HG03469 (cell line): ENCODE measurements at regions not wholly inside any gene's neighbourhood (a gene's known extent, or its start where the extent isn't known, plus 50 kb on each side); places are given as distances from the start of the nearest gene placed in this dataset.
A peak's percentile ranks its signal among the peaks of the same experiment; 100 is the strongest.
"Not testable (repeated sequence)": the region's sequence is repeated elsewhere in the genome, so short reads cannot be mapped to it uniquely, and the experiment has no call there.

Experiments used
- ATAC-seq: cut with Tn5 transposase; IDR thresholded peaks from one replicate; pipeline ENCODE4 v1.9.1; 2021; ENCODE audit warnings: mild to moderate bottlenecking, moderate library complexity, moderate number of reproducible peaks; ENCODE audit not compliant: unreplicated experiment

DNA sequence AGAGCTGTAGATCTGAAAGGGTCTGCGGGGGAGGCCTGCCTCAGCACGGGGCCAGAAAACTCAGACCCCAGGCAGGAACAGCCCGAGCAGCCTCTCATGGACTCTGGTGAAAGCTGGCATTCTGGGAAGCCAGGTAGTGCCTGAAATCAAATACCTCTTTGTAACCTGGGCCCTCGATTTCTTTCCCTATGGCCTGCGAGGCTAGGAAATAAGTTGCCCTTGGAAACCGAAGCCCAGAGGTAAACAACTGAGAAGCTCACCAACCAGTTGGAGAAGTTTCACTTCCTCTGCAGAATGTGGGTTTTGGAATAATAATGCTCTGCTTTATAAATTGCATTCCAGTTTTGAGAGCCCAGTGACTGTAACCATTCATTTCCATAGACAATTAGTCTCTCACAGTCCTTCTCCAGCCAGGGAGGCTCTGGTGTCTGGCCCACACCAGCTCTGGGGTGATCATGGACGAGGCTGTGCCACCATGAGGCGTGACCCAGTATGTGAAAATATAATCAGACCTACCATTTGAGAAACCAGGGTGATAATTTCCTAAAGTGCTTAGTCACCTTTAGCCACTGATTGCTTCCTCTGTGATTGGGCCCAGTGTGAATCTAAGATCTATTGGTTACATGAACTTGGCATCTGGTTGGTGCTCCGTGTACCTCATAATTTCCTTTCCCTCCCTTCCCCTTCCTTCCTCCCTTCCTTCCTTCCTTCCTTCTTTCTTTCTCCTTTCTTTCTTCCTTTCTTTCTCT, 133.1 kb upstream of the PELI1 start:
- ATAC-seq, result no peak

DNA sequence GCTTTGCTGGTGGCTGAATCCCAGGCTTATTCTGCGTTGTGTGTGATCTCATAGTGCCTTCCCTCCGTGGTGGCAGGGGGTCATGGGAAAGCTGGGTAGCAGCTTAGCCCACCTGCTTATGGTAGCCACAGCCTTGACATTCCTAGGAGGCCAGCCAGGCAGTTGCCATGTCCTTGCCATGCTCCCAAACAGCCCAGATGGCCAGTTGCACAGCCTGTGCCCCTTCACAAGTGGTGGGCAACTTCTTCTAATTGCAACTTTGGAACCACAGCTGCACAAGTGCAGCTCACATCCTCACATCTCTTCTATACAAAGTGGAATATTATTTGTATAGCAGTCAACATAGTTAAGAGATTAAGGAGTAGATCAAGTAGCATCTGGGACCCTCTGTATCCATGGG, 136.6 kb upstream of the PELI1 start:
- ATAC-seq, result not testable (repeated sequence)

DNA sequence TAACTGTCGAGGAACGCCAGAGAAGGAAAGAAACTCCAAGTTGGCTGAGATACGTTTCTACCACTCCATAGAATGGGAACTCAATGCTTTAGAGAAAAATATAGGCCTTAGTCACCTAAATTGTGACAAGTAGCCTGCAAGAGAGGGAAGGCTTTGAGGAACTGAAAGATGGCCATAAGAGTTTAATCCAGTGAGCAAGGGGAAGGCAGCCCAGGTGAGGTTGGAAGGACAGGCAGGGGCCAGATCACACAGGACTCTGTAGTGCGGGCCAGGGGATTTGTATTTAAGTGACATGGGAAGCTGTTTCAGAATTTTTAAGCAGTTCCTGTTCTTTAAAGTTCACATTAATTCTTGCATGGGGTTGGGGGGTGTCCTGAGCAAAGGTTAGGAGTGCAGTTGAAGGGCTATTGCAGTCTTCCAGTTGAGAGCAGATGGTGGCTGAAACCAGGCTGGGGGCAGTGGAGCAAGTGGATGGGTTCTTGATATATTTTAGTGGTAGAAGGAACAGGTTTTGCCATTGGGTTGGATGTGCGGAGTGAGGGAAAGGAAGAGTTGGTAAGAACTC, 138.9 kb upstream of the PELI1 start:
- no peak for ATAC-seq

DNA sequence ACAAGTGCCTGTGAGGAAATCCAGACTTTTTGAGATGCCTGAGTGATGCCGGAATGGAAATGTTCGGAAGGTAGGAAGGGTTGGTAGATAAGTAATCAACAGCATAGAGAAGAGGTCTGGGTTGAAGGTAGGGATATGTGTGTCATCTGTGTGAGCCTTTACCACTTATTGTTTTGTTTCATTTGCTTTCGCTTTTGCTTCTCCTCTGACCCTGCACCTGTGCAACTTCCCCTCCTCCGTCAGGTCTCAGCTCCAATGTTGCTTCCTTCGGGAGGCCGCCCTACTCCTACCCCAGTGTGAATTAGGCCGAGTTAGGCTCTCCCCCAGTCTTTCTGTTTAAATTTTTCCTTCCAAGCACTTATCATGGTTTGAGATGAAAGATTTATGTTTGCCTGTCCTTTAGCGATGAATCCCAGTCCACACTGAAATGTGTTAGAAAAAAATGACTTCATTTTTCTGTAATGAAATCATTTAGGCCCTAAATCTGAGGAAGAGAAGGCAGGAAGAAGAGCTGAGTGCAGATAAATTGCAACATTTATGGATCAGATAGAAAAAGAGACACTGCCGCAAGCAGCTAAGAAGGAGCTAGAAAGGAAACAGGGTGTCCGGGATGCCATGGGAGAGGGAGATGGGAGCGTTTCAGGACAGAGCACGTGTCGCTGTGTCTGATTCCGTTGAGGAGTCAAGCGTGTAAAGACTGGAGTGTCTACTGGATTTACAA, 139.6 kb upstream of the PELI1 start:
- ATAC-seq, result peak; percentile 52

DNA sequence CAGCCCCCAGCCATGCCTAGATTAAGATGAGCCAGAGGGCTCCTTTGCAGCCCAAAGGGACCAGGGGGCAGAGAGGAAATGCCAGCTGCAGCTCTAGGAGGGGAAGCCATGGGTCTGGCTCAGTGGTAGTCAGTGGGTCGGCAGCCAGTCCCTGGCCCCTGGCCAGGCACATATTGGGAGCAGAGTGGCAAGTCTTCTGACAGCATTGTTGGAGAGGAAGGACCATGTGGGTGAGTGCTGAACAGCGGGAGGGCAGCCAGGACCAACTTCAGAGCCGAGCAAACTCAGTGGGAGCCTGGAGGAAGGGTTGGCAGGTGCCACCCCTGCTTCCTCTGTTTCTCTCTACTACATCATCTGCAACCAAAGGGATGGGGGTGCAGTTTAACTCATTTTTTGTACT, 140.5 kb upstream of the PELI1 start:
- ATAC-seq, result no peak

DNA sequence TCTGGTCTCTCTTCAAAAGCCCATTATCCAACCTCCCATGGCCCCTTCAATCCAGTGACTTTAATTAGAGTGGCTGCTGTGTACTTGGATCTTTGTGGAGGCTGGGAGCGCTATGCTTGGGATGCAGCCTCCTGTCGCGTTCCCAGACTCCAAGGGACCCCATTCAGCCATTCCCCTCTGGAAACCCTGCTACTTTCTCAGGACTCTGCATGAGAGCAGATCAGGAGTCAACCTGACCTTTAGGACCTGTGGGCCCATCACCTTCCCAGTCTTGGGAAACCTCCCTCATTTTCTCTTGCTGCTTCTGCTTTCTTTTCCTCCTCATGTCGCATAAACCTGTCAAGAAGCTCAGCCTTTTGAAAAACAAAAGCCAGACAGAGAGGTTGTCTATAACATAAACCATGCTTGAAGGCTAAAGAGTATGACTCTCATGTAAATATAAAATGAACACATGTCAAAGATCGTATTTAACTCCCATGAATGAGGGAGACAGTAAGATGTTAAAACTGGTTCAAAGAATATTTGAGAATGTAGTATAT, 143.1 kb upstream of the PELI1 start:
- ATAC-seq, result no peak

DNA sequence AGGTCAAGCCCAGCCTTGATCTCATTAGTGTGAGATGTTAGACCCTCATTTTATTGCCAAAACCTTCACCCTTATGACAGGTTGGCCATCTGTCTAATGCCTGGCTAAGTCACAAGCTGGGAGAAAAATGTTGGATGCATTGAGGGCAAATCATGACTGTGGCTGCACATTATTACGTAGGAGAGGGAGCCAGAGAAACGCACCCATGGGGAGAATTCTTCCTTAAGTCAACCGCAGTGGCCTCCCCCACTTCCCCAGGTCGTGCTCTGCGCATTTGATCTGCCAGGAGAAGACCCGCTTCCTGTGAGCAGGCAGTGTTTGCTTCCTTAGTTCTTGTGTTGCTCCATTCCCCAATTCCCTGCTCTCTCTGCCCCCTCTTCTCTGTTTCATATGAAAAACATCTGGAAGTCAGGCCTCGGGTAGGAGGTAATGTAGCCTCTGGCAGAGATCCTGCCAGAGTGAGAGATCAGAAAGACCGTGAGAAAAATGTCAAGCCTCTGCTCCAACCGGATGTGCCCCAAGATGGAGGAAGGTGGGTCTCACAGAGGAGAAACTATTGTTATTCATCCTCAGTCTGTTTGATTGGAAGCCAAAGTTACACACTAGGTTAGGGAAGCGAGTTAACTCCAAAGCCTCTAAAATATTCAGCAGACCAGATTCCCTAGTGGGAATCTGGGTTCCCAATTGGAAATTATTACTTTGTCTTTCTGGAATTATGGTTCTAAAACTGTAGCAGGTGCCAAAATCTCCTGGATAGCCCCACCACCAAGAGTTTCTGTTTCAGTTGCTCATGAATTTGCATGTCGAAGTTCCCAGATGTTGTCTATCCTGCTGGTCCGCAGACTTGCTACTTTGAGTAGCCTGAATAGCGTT, 144.3 kb upstream of the PELI1 start:
- no peak for ATAC-seq

DNA sequence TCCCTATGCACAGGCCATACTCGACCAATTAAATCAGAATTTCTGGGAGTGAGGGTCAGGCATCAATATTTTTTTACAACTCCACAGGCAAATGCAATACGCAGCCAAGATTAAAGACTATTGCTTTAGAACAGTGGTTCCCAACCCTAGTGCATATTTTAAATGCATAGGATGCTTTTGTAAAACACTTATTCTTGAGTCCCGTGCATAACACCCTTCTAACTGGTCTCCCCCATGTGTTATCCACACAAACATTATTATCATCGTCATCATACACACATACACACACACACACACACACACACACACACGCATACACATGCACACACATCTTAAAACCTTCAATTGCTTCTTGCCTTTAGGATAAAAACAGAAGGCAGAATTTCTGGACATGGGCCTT, 145.0 kb upstream of the PELI1 start:
- ATAC-seq, result no peak

DNA sequence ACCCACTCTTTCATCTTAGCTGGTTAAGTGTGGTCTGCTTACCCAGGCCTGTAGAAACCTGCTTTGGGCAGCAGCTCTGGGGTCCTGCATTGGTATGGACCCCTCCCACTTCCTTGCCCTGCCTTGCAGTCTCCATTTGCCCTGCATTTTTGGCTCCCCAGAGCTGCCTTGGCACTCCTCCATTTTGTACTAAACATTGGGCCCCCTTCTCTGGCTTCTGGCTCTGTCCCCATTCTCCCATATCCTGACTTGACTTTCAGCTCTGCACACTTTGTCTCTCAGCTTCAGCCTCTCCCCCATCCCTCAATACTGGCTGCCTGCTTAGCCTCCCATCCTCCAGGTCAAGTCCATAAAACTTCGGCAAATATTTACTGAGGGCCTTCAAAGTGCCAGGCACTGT, 145.5 kb upstream of the PELI1 start:
- no peak for ATAC-seq

DNA sequence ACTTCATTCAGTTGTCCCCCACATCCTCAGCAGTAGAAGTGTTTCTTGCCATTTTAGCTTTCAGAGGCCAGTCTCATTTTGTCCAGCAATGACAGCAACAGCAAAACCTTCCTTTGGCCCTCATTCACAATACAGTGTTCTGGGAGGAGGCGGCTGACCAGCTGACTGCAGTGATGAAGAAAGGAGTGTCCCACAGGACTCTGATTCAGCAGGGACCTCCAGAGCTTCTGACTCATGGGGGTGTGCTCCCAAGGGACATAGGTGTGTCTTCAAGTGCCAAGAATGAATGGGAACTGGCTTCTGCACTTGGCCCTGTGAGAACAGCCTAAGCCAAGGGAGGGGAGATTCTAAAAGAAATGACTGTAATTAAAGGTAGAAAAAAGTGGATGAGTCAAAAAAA, 147.0 kb upstream of the PELI1 start:
- ATAC-seq, result no peak

DNA sequence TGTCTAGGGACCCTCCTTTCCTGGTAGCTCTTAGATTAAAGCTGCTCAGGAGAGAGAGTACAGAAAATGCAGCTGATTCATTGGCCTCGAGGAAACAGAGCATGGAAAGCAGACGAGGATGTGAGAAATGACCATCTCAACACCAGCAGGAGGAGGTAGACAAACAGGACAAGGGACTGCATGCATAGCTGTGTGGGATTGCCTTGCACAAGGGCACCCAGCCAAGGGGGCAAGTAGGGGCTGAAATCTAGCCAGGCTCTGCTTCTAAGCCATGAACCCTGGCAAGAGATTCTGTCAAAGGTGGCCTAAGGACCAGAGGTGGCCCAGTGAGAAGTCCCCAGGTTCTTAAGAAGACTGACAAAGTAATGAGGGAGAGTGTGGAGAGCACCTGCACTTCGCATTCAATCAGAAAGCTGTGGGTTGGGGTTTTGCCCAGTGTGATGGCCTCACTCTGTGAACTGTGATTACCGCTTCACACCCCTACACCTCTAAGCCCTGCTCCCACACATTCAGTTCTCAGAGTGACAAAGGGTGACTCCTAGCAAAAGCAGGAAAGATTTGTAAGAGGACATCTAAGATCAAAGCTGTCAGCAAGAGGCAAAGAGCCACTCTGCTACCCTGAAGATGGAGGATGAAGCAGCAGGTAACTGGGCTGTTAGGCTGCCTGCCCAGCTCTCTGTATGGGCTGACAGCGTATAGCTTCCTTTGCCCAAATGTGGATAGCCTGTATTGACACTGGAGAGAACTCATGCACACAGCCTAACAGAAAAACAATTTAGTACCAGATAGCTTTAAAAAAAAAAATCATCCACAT, 151.3 kb upstream of the PELI1 start:
- no peak for ATAC-seq

DNA sequence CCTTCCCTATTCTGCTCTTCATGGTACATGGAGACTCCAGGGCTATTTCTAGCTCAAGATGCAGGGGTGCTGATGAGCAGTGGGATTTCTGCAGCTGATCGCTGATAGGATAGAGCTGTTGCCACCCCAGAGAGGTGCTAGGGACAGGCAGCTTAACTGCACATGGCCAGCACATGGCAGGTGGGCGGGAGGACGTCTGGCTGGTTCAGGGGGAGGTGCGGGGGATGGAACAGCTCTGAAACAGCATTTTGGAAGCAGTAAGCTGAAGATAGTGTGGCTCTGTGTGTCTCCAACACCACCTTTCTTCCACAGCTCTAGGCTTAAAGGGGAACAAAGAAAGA, 151.9 kb upstream of the PELI1 start:
- ATAC-seq, result no peak

DNA sequence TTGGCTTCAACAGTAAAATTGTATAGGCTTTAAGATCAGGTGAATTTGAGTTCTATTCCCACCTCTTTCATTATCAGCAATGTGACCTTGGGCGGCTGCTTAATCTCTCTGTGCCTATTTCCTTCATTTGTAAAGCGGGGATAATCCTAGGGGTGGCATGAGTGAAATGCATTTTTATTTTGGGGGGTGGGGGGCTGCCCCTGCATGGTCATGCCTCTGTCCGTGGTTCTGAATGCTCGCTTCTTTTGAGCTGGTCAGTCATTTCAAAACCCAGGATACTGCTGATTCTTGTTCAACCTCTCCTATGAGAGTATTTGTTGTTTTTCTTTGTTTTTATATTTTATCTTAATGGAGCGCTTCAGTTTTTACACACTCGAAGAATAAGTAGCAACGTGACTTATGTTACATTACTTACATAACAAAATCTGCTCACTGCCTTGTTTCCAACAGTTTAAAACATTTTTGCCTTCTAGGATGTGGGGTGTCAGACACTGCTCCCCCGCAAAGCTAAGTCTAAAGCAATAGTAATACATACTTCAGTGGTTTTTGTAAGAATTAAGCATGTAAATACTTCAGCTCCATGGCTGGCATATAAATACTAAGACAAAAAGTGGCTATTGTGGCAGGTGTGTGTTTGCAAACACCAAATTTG, 152.6 kb upstream of the PELI1 start:
- no peak for ATAC-seq

DNA sequence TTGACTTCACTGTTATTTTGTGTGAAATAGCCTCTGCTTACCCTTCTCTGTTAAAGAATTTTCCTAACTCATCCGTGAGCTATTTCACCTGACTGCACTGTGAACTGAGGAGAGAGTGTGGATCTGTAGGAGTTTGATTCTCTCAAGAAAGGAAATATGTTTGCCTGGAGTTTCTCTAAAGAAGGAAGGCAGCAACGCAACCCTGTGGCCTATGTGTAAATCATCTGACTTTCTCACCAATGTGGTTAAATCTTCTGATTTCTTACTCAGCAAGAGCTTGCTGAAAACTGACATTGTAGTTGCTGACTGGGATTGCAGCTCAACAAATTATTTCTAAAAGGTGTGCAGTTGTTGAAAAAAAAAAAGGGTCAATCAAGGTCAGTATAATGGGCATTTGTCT, 153.9 kb upstream of the PELI1 start:
- no peak for ATAC-seq

DNA sequence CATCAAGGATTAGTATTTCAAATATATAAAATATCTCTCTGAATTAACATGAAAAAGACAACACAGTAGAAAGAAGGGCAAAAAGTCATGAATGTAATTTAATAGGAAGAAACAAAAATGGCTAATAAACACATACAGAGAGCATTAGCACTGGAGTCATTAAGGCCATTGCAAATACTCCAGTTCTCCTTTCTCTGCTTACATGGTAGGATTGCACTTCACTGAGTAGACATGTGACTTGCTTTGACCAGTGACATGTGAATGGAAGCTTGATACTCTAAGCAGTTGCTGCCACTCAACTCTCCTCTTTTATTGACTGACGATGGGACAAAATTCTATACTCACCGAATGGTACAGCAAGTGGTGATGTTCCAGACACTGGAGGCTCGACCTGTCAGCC, 153.9 kb upstream of the LGALSL start:
- no peak for ATAC-seq

DNA sequence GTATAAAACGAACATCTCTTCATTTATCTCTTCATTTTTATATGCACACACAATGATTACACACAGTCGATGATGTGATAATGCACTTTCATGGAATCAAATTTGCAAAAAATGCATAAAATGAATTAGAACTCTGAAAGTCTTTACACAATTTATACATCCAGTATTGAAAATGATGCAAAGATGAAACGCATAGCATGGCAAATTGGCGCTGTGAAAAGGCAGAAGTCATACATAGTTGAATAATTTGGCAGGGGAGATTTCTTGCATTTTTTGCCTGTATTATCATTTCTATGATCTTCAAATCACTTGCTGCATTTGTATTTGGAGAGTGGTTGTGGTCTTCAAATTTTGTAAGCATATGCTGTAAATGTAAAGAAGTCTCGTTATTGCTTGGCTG, 150.7 kb upstream of the LGALSL start:
- ATAC-seq, result no peak

DNA sequence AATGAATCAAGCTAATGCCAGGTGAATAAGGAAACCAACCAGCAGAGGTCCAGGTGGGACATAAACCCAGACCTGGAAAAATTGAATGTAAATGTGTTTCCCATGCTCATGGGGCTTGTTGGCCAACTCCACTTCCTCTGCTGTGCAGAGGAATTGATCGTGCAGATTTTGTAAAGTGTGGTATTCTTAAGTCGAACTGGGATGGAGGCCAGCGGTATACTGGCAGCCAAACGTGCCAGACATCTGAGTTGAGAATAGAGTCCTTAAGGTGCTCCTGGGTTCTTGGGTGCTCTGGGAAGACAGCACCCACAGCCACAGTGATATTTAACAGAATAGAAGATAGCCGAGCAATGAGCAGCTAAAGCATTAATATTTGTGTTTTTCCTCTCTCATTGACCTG, 146.5 kb upstream of the LGALSL start:
- no peak for ATAC-seq

DNA sequence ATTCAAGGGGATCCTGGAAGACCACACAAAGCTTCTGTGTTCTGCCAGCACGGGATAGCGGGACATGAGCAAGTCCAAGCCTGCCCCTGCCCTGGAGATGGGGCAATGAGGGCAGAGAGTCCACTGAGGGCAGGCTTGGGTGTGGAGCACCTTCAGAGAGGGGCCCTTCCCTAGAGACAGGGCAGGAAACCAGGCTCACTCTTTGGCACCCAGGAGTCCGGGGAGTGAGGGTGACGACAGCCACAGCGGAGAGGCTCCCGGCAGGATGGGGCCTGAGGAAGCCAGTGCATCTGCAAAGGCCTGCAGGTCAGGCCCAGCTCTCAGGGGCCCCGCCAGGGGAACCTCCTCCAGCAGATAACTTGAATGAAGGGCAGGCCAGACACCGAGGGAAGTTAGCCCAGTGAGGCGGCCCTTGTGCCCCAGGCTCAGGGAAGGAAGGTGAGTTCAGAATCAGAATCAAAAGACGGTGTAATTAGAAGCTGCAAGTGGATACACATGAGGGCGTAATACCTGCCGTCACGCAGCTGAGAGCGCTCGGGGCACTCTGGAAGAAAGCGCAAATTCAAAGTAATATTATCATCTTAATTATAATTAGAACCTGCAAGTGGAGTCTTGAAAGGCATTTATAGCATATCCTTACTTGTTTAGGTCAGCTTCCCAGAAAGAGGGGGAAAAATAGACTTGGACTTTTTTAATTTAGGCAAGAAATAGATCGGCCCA, 142.6 kb upstream of the LGALSL start:
- no peak for ATAC-seq

DNA sequence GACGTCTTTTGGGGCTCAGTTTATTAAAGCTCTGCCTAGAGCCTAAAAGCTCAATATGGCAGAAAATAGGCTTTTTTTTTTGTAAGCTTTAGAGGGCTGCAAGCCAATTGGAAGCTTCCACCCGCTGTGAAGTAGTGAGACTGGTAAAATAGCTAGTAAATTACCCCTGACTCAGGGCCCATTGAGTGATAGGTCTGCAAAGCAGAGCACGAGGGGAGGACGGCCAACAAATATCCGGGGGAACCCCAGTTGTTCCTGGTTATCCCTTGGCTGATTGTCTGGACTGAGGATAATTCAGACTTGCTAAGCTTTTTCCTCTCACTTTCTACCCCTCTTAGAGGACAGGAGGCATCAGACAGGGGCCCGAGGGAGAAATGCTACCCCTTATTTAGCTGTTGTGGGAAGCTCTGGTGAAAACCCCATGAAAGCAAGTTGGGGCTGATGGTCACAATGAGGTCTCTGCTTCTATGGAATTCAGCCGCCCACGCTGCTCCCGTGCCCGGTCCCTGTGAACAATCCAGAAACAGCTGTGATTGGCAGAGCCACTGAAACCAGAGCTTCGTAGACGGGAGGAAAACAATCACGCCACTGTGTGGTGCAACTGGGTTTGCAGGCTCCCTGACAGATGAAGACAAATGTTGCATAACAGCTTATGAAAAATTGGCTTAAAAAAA, 141.9 kb upstream of the LGALSL start:
- no peak for ATAC-seq
